ENCODE measurements at regions not wholly inside any gene's neighbourhood (a gene's known extent, or its start where the extent isn't known, plus 50 kb on each side); places are given as distances from the start of the nearest gene placed in this dataset.

GRCh38 chr21:21605521-21605920, 607.3 kb downstream of the NCAM2 start:
- DNase-seq = no peak

GRCh38 chr21:21606041-21606440, 607.8 kb downstream of the NCAM2 start:
- no peak for DNase-seq

- no peak for DNase-seq
Measured at GRCh38 chr21:21612466-21612865, 614.3 kb downstream of the NCAM2 start.

GRCh38 chr21:21614966-21615365, 616.8 kb downstream of the NCAM2 start:
- no peak for DNase-seq

- no peak for DNase-seq
Measured at GRCh38 chr21:21622460-21623234, 624.4 kb downstream of the NCAM2 start.

- DNase-seq = no peak
Measured at GRCh38 chr21:21624674-21625073, 626.5 kb downstream of the NCAM2 start.

- no peak for DNase-seq
Measured at GRCh38 chr21:21631961-21632360, 633.8 kb downstream of the NCAM2 start.

GRCh38 chr21:21632926-21633325, 634.7 kb downstream of the NCAM2 start:
- no peak for DNase-seq

GRCh38 chr21:21661741-21662140, 663.5 kb downstream of the NCAM2 start:
- no peak for DNase-seq

GRCh38 chr21:21662776-21663175, 664.6 kb downstream of the NCAM2 start:
- no peak for DNase-seq

- no peak for DNase-seq
Measured at GRCh38 chr21:21664871-21665270, 666.7 kb downstream of the NCAM2 start.

- DNase-seq = no peak
Measured at GRCh38 chr21:21666689-21667088, 668.5 kb downstream of the NCAM2 start.

GRCh38 chr21:21668198-21668597, 670.0 kb downstream of the NCAM2 start:
- DNase-seq = no peak

GRCh38 chr21:21673959-21674358, 675.8 kb downstream of the NCAM2 start:
- DNase-seq = no peak

- DNase-seq = no peak
Measured at GRCh38 chr21:21675601-21676000, 677.4 kb downstream of the NCAM2 start.

GRCh38 chr21:21682172-21682571, 684.0 kb downstream of the NCAM2 start:
- no peak for DNase-seq

- peak; percentile 25 for DNase-seq
Measured at GRCh38 chr21:21688889-21689288, 690.7 kb downstream of the NCAM2 start.

GRCh38 chr21:21690068-21690665, 692.0 kb downstream of the NCAM2 start:
- no peak for DNase-seq

GRCh38 chr21:21712748-21713520, 714.7 kb downstream of the NCAM2 start:
- no peak for DNase-seq

- peak; percentile 54 for DNase-seq
Measured at GRCh38 chr21:21713651-21714180, 715.5 kb downstream of the NCAM2 start.

GRCh38 chr21:21714426-21714825, 716.2 kb downstream of the NCAM2 start:
- DNase-seq = no peak

- no peak for DNase-seq
Measured at GRCh38 chr21:21715266-21715969, 717.2 kb downstream of the NCAM2 start.

- DNase-seq = no peak
Measured at GRCh38 chr21:21722731-21723130, 724.5 kb downstream of the NCAM2 start.

Data from NCI-H2227 treated with DMSO at 0.1 percent for 48 hours (cell line).